Gastroesophageal sphincter (tissue), 3 donors: ENCODE measurements at regions not wholly inside any gene's neighbourhood (a gene's known extent, or its start where the extent isn't known, plus 50 kb on each side); places are given as distances from the start of the nearest gene placed in this dataset.

ENCODE experiments used
- CTCF ChIP-seq, 4 experiments: fragments of 200-600 bp in 2 of 4; fragments of 450-650 bp in 2 of 4; sonication (generic) in 1 of 4; IDR thresholded peaks; one replicate each; pipeline ENCODE4 v1.5.1; 2017 to 2019; ENCODE audit warnings: antibody characterized with exemption in 4 of 4, mild to moderate bottlenecking in 2 of 4, moderate library complexity in 2 of 4
- EP300 ChIP-seq: sonication (generic); formaldehyde crosslinking; IDR thresholded peaks from one replicate; pipeline ENCODE4 v1.6.1; 2017; ENCODE audit warnings: antibody characterized with exemption, mild to moderate bottlenecking
- POLR2A ChIP-seq, 2 donors: fragments of 450-650 bp; IDR thresholded peaks; one replicate each; pipeline ENCODE4 v1.6.1; 2017; ENCODE audit warnings: antibody characterized with exemption in 2 of 2, mild to moderate bottlenecking in 2 of 2, moderate library complexity in 1 of 2

DNA sequence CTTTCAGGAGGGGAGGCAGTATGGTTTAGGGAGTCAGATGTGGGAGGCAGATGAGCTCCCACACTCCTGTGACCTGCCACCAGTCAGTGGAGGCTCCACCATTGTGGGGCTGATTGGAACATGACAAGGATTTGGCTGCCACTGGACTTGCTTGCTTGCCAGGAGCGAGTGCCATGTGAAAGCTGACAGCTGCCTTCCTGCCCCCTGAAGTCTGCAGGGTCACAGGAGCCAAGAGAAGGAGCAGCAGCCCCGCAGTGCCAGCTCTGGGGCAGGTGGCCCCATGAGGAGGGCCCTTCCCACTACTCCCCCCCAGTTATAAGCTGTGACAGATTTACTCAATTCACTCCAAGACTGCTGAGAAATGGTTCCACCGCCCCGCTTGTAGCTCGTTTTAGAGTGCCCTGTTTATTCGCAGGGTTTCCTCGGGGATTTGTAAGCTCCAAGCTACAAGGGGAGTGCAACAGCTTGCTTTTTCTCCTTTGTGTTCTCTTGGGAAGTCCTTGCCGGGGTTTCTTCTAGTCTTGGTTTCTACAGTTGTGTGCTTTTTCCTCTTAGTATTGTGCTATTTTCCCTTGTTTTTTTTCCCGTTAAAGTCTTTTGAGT lies 414.3 kb downstream of the MEIS1 start:
- no peak for TF ChIP-seq CTCF (IDR thresholded peaks at IDR 0.05)
- no peak for TF ChIP-seq POLR2A (IDR thresholded peaks at IDR 0.05)
- TF ChIP-seq EP300, result no peak
